Vagina (tissue), 2 donors: ENCODE measurements at regions not wholly inside any gene's neighbourhood (a gene's known extent, or its start where the extent isn't known, plus 50 kb on each side); places are given as distances from the start of the nearest gene placed in this dataset.

Experiments
- DNase-seq, 2 donors: peaks; one replicate each; pipeline ENCODE4 v3.0.0-alpha.2; 2017; ENCODE audit errors: extremely low spot score in 2 of 2
- H3K27ac ChIP-seq: fragments of 200-600 bp; sonication (generic); one replicate; pipeline ENCODE4 v1.5.1; 2019
- H3K27me3 ChIP-seq: fragments of 200-600 bp; sonication (generic); one replicate; pipeline ENCODE4 v1.5.1; 2019
- H3K36me3 ChIP-seq, 2 donors: fragments of 200-600 bp; sonication (generic); one replicate each; pipeline ENCODE4 v1.5.1; 2017 to 2019
- H3K4me1 ChIP-seq: fragments of 200-600 bp; sonication (generic); one replicate; pipeline ENCODE4 v1.5.1; 2019
- H3K4me3 ChIP-seq, 2 donors: fragments of 200-600 bp; sonication (generic); 1 replicate in 1 of 2; 2 replicates in 1 of 2; pipeline ENCODE4 v1.5.1; 2016 to 2019
- H3K9me3 ChIP-seq: fragments of 200-600 bp; sonication (generic); one replicate; pipeline ENCODE4 v1.5.1; 2019
- POLR2A ChIP-seq, 2 donors: fragments of 450-650 bp; IDR thresholded peaks; one replicate each; pipeline ENCODE4 v1.6.1; 2017; ENCODE audit warnings: antibody characterized with exemption in 2 of 2, mild to moderate bottlenecking in 2 of 2, moderate library complexity in 2 of 2
- POLR2AphosphoS5 ChIP-seq, 2 donors: sonication (generic); formaldehyde crosslinking; IDR thresholded peaks; one replicate each; pipeline ENCODE4 v1.9.0; 2017; ENCODE audit warnings: antibody characterized with exemption in 2 of 2, mild to moderate bottlenecking in 2 of 2, low read depth in 1 of 2; ENCODE audit not compliant: insufficient read depth in 1 of 2
- intact Hi-C: fragments of 100-400 bp; cut with DNase I; formaldehyde crosslinking; loops from one replicate; pipeline ENCODE4 v1.15.1; 2023
- TF ChIP-seq, protein P1 (sequence below), 3 experiments: fragments of 450-650 bp in 2 of 3; fragments of 200-600 bp in 1 of 3; sonication (generic) in 1 of 3; IDR thresholded peaks; one replicate each; pipeline ENCODE4 v1.5.1; 2017 to 2019; ENCODE audit warnings: antibody characterized with exemption in 3 of 3, mild to moderate bottlenecking in 2 of 3, moderate library complexity in 2 of 3

DNA sequence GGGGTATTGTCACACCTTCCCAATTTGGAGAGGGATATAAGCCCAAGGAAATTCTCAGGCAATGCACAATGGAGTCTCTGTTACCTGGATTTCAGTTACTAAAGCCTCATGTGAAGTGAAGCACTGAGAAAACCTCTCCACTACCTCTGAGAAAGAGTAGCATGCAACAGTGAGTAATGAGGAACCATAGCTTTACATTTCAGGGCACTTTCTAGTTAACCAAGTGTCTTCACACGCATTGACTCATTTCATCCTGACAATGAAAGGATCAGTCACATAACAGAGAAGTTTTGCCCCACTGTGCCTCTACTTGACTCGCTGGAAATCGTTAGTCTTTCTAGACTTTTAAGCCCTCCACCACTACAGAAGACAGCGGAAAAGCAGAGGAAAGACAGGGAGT, 86.2 kb upstream of the ARID1B start:
- Histone ChIP-seq H3K4me3 (no peak overlapping the region), H3K27me3 (no peaks in the 10 kb centered on the region), H3K36me3 (no peaks in the 10 kb centered on the region), H3K9me3 (no peaks in the 10 kb centered on the region), H3K4me1 (peaks cover 4% of the 10 kb centered on the region), H3K27ac (no peak overlapping the region)
- no peak for DNase-seq
- TF ChIP-seq POLR2AphosphoS5 (IDR thresholded peaks at IDR 0.05; ENCODE audit: insufficient read depth in 1 of 2, low read depth in 1 of 2) = no peak
- TF ChIP-seq, protein P1, sequence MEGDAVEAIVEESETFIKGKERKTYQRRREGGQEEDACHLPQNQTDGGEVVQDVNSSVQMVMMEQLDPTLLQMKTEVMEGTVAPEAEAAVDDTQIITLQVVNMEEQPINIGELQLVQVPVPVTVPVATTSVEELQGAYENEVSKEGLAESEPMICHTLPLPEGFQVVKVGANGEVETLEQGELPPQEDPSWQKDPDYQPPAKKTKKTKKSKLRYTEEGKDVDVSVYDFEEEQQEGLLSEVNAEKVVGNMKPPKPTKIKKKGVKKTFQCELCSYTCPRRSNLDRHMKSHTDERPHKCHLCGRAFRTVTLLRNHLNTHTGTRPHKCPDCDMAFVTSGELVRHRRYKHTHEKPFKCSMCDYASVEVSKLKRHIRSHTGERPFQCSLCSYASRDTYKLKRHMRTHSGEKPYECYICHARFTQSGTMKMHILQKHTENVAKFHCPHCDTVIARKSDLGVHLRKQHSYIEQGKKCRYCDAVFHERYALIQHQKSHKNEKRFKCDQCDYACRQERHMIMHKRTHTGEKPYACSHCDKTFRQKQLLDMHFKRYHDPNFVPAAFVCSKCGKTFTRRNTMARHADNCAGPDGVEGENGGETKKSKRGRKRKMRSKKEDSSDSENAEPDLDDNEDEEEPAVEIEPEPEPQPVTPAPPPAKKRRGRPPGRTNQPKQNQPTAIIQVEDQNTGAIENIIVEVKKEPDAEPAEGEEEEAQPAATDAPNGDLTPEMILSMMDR (IDR thresholded peaks at IDR 0.05) = no peak
- no peak for TF ChIP-seq POLR2A (IDR thresholded peaks at IDR 0.05)
- intact Hi-C loops = no loop called here

DNA sequence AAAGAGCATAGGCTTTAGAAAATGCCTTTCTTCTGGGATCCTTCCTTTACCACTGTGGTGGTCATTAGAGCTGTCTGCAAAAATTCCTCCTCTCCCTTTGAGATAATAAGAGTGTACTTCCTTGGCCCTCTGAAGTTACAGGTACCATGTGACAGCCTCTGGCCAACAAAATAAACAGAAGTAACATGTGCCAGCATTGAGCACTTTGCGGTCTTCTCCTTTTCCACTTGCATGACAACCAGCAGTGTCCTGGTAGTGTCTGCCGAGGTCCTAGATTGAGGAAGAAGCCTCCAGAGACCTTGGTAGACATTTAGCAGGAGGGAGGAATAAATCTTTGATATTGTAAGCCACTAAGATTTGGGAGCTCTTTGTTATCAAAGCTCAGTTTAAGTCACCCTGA, 87.5 kb upstream of the ARID1B start:
- H3K4me3 ChIP-seq = no peak overlapping the region
- no peaks in the 10 kb centered on the region for H3K27me3 ChIP-seq
- H3K27ac ChIP-seq = no peak overlapping the region
- no peaks in the 10 kb centered on the region for H3K9me3 ChIP-seq
- intact Hi-C loops = no loop called here
- no peak for DNase-seq
- H3K36me3 ChIP-seq = no peaks in the 10 kb centered on the region
- TF ChIP-seq POLR2AphosphoS5 (IDR thresholded peaks at IDR 0.05; ENCODE audit: insufficient read depth in 1 of 2, low read depth in 1 of 2) (no peak), POLR2A (IDR thresholded peaks at IDR 0.05) (no peak)
- TF ChIP-seq, protein P1 (IDR thresholded peaks at IDR 0.05) = no peak
- H3K4me1 ChIP-seq = peaks cover 10% of the 10 kb centered on the region

DNA sequence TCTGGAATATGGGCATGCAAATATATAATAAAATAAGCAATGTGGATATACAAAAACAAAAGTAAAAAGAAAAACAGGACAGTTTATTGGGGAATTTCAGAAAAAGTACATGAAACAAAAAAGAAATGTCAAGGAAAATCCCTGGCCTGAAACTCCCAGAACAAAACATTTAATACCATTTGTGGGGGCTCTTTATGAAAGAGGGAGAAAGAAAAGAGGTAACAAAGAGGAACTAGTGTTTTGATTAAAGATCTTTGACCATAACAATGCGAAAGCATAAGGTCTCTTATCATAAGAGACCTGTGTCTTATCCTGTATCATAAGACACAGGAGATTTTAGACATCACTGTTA, 88.6 kb upstream of the ARID1B start:
- peak overlapping the region; percentile 92 for H3K27ac ChIP-seq
- TF ChIP-seq POLR2AphosphoS5 (IDR thresholded peaks at IDR 0.05; ENCODE audit: insufficient read depth in 1 of 2, low read depth in 1 of 2) = no peak
- TF ChIP-seq POLR2A (IDR thresholded peaks at IDR 0.05) = no peak
- TF ChIP-seq, protein P1 (IDR thresholded peaks at IDR 0.05) = no peak
- intact Hi-C loops = no loop called here

GRCh38 chr6:156687789-156688619, 89.2 kb upstream of the ARID1B start:
- H3K9me3 ChIP-seq = no peaks in the 10 kb centered on the region
- no peaks in the 10 kb centered on the region for H3K27me3 ChIP-seq
- DNase-seq = no peak
- intact Hi-C loops = loop anchor here (2.0 kb wide), 1 partner anchor 89 kb away; the partner anchor contains the start of gene ARID1B
- TF ChIP-seq POLR2AphosphoS5 (IDR thresholded peaks at IDR 0.05; ENCODE audit: insufficient read depth in 1 of 2, low read depth in 1 of 2) (peak in 1 of 2 donors; percentile 69), POLR2A (IDR thresholded peaks at IDR 0.05) (no peak)
- H3K36me3 ChIP-seq = no peaks in the 10 kb centered on the region
- H3K4me1 ChIP-seq = peaks cover 10% of the 10 kb centered on the region
- peak overlapping the region; percentile 70 to 77 for H3K4me3 ChIP-seq
- H3K27ac ChIP-seq = peak overlapping the region; percentile 92

More for the DNA sequence above, 88.6 kb upstream of the ARID1B start:
- H3K27me3 ChIP-seq = no peaks in the 10 kb centered on the region
- H3K4me3 ChIP-seq = no peak overlapping the region
- no peak for DNase-seq
- no peaks in the 10 kb centered on the region for H3K36me3 ChIP-seq
- H3K9me3 ChIP-seq = no peaks in the 10 kb centered on the region
- H3K4me1 ChIP-seq = peaks cover 10% of the 10 kb centered on the region

- Histone ChIP-seq H3K27ac (peak overlapping the region; percentile 97), H3K4me3 (peak overlapping the region; percentile 70 to 77), H3K4me1 (peaks cover 10% of the 10 kb centered on the region), H3K9me3 (no peaks in the 10 kb centered on the region), H3K36me3 (no peaks in the 10 kb centered on the region), H3K27me3 (no peaks in the 10 kb centered on the region)
- DNase-seq = peak in 1 of 2 donors; percentile 95
- intact Hi-C loops = loop anchor here (2.0 kb wide), 1 partner anchor 90 kb away; the partner anchor contains the start of gene ARID1B
- TF ChIP-seq POLR2A (IDR thresholded peaks at IDR 0.05) = peak in 1 of 2 donors; percentile 74
- TF ChIP-seq, protein P1 (IDR thresholded peaks at IDR 0.05) = peak in 1 of 3 experiments; percentile 17
- peak in 1 of 2 donors; percentile 92 for TF ChIP-seq POLR2AphosphoS5 (IDR thresholded peaks at IDR 0.05; ENCODE audit: insufficient read depth in 1 of 2, low read depth in 1 of 2)
These were observed 90.0 kb upstream of the ARID1B start for GRCh38 chr6:156686995-156687788.
